Adrenal gland (tissue), 9 donors: ENCODE measurements at regions not wholly inside any gene's neighbourhood (a gene's known extent, or its start where the extent isn't known, plus 50 kb on each side); places are given as distances from the start of the nearest gene placed in this dataset.

Experiments used
- DNase-seq, 7 donors: peaks; one replicate each; pipeline ENCODE4 v3.0.0-alpha.2; 2019 to 2020
- H3K27ac ChIP-seq, 5 donors: fragments of 200-600 bp; sonication (generic) in 4 of 5; 1 replicate in 3 of 5; 2 replicates in 2 of 5; pipeline versions ENCODE4 v1.5.1 to v1.8.0; 2016 to 2020; ENCODE audit warnings: mild to moderate bottlenecking in 1 of 5
- H3K27me3 ChIP-seq: fragments of 200-600 bp; 2 replicates; pipeline ENCODE4 v1.8.0; 2021
- H3K36me3 ChIP-seq, 2 donors: fragments of 200-600 bp; replicated peaks in 1 of 2; 1 replicate in 1 of 2; 2 replicates in 1 of 2; pipeline versions ENCODE4 v1.5.1 to v1.8.0; 2018 to 2022
- H3K4me1 ChIP-seq, 2 donors: fragments of 200-600 bp; replicated peaks in 1 of 2; 1 replicate in 1 of 2; 2 replicates in 1 of 2; pipeline versions ENCODE4 v1.5.1 to v1.8.0; 2018 to 2021
- H3K4me3 ChIP-seq, 4 donors: fragments of 200-600 bp; sonication (generic) in 3 of 4; one replicate each; pipeline ENCODE4 v1.5.1; 2016 to 2018
- H3K9me3 ChIP-seq, 3 donors: fragments of 200-600 bp; sonication (generic) in 1 of 3; replicated peaks in 1 of 3; 1 replicate in 2 of 3; 2 replicates in 1 of 3; pipeline versions ENCODE4 v1.5.1 to v1.8.0; 2016 to 2021
- POLR2A ChIP-seq, 2 donors: fragments of 450-650 bp; IDR thresholded peaks; one replicate each; pipeline ENCODE4 v1.6.1; 2017; ENCODE audit warnings: antibody characterized with exemption in 2 of 2, mild to moderate bottlenecking in 2 of 2, moderate library complexity in 1 of 2
- WGBS, 4 donors: extraction: QIAGEN DNeasy Blood & Tissue Kit in 2 of 4; methylation state at CpG; one replicate each; pipeline versions ENCODE4 v1.1.5 to v1.1.7; 2013 to 2017; 5-methylcytosine and 5-hydroxymethylcytosine counted together
- intact Hi-C, 2 donors: fragments of 100-400 bp; cut with DNase I; formaldehyde crosslinking; loops; one replicate each; pipeline versions ENCODE4 v1.14.1 to v1.15.0; 2022 to 2023
- TF ChIP-seq, protein P1 (sequence below), 6 experiments: fragments of 450-650 bp in 4 of 6; fragments of 200-600 bp in 2 of 6; sonication (generic) in 1 of 6; IDR thresholded peaks; 1 replicate in 5 of 6; 2 replicates in 1 of 6; pipeline versions ENCODE4 v1.5.1 to v1.8.0; 2016 to 2021; ENCODE audit warnings: antibody characterized with exemption in 6 of 6, mild to moderate bottlenecking in 2 of 6, moderate library complexity in 1 of 6
- donor health status: healthy with polysubstance abuse.
- donor health status: Bipolar disorder and iron deficiency.
- donor health status: DM: yes; HTN: yes; CAD: no.
- donor health status: DM: no; HTN: no; CAD: no.
- donor health status: DM: no; HTN: no; CAD: no.

DNA sequence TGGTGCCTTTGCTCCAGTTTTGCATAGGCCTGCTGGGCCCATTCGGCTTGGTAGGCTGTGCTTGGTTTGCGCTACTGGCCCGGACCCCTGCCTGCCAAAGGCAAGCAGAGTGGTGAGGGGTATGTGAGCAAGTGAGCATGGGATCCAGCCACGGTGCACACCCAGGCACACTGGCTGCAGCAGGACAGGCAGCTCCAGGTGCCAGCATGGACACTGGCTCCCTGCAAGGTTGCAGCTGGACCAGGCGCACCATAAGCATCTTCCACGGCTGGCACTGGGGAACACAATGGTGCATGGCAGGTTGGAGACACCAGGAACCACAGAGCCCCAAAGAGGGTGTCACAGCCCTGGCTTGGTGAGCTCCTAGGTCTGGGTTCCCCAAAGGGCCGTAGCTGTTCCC lies 693.5 kb upstream of the PTBP2 start:
- no peaks in the 10 kb centered on the region for H3K36me3 ChIP-seq
- no peaks in the 10 kb centered on the region for H3K27me3 ChIP-seq
- WGBS, 4 donors, result 84 to 94% (median 90%) methylated on average over 5 to 7 of the region's 7 CpGs
- H3K27ac ChIP-seq, result no peak overlapping the region
- no peak overlapping the region for H3K4me3 ChIP-seq
- no peaks in the 10 kb centered on the region for H3K9me3 ChIP-seq
- DNase-seq, result no peak
- no peaks in the 10 kb centered on the region for H3K4me1 ChIP-seq
- intact Hi-C loops, result no loop called here
- TF ChIP-seq POLR2A (IDR thresholded peaks at IDR 0.05), result no peak
- TF ChIP-seq, protein P1, sequence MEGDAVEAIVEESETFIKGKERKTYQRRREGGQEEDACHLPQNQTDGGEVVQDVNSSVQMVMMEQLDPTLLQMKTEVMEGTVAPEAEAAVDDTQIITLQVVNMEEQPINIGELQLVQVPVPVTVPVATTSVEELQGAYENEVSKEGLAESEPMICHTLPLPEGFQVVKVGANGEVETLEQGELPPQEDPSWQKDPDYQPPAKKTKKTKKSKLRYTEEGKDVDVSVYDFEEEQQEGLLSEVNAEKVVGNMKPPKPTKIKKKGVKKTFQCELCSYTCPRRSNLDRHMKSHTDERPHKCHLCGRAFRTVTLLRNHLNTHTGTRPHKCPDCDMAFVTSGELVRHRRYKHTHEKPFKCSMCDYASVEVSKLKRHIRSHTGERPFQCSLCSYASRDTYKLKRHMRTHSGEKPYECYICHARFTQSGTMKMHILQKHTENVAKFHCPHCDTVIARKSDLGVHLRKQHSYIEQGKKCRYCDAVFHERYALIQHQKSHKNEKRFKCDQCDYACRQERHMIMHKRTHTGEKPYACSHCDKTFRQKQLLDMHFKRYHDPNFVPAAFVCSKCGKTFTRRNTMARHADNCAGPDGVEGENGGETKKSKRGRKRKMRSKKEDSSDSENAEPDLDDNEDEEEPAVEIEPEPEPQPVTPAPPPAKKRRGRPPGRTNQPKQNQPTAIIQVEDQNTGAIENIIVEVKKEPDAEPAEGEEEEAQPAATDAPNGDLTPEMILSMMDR (IDR thresholded peaks at IDR 0.05), result no peak

DNA sequence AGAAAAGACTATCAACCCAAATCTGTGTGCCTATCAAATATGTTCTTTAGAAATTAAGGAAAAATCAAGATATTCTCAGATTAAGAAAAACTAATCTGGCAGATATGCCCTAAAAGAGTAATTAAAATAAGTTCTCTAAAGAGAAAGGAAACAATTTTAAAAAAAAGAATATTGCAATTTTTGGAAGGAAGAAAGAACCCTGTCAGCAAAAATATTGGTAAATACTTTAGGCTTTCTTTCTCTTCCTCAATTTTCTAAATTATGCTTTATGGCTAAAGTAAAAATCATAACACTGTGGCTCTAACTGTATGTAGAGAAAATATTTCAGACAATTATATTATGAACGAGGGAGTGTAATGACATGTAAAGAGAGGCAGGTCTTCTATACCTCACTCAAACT lies 691.3 kb upstream of the PTBP2 start:
- intact Hi-C loops, result no loop called here
- Histone ChIP-seq H3K27ac (no peak overlapping the region), H3K9me3 (no peaks in the 10 kb centered on the region), H3K4me3 (no peak overlapping the region), H3K36me3 (no peaks in the 10 kb centered on the region), H3K4me1 (no peaks in the 10 kb centered on the region), H3K27me3 (no peaks in the 10 kb centered on the region)
- 70 to 91% (median 83%) methylated on average over 1 of the region's 1 CpG for WGBS, 4 donors
- TF ChIP-seq, protein P1 (IDR thresholded peaks at IDR 0.05), result no peak
- no peak for DNase-seq

DNA sequence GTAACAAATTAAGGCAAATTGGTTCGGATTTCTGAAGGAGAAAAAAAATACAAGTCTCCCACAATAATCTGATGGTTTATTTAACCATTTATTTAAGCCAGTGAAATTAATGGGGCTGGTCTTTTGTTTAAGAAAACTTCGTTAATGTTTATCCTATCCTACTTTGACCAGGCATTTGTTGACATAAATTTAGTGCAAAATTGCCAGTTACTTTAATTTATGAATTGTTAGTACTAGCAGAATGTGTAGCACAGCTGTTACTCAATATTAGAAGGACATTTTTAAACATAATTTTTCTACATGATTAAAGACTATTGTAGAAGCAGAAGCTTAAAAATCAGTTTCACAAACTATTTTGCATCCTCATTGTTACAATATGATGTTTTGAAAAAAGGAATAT lies 687.6 kb upstream of the PTBP2 start:
- Histone ChIP-seq H3K36me3 (no peaks in the 10 kb centered on the region), H3K4me1 (no peaks in the 10 kb centered on the region), H3K27ac (no peak overlapping the region), H3K4me3 (no peak overlapping the region), H3K27me3 (no peaks in the 10 kb centered on the region), H3K9me3 (no peaks in the 10 kb centered on the region)
- no peak for DNase-seq
- intact Hi-C loops, result no loop called here
- no peak for TF ChIP-seq POLR2A (IDR thresholded peaks at IDR 0.05)
- TF ChIP-seq, protein P1 (IDR thresholded peaks at IDR 0.05), result no peak
- 28 to 38% (median 34%) methylated on average over 2 of the region's 2 CpGs for WGBS, 4 donors

DNA sequence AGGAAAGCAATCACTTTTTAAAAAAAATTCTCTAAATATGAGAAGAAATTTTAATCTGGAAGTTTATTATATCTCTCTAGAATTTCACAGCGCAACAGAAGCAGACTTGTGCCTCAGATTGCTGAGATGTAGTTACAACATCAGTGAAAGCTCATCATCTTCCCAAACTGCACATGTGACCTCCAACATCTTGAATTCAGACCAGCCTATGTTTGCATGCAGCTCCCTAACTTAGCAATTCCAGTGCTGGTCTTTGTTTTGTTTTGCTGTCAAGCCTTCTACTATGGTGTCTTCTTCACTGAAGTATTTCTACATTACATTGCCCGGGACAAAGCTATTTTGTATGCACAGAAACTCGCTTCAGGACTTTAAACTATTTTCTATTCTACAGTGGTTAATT lies 684.8 kb upstream of the PTBP2 start:
- Histone ChIP-seq H3K4me1 (no peaks in the 10 kb centered on the region), H3K4me3 (no peak overlapping the region), H3K27me3 (no peaks in the 10 kb centered on the region), H3K36me3 (no peaks in the 10 kb centered on the region), H3K27ac (no peak overlapping the region), H3K9me3 (no peaks in the 10 kb centered on the region)
- no peak for DNase-seq
- intact Hi-C loops, result no loop called here
- WGBS, 4 donors, result 59 to 78% (median 76%) methylated on average over 3 of the region's 3 CpGs
- TF ChIP-seq, protein P1 (IDR thresholded peaks at IDR 0.05), result no peak
- no peak for TF ChIP-seq POLR2A (IDR thresholded peaks at IDR 0.05)
